NCI-H2107 treated with DMSO at 0.1 percent for 48 hours (cell line): ENCODE measurements at regions not wholly inside any gene's neighbourhood (a gene's known extent, or its start where the extent isn't known, plus 50 kb on each side); places are given as distances from the start of the nearest gene placed in this dataset.
A peak's percentile ranks its signal among the peaks of the same experiment; 100 is the strongest.

Experiments
- DNase-seq: peaks from one replicate; lab custom pipeline; 2025; ENCODE audit not compliant: unreplicated experiment; lab: John Stamatoyannopoulos, UW

DNA sequence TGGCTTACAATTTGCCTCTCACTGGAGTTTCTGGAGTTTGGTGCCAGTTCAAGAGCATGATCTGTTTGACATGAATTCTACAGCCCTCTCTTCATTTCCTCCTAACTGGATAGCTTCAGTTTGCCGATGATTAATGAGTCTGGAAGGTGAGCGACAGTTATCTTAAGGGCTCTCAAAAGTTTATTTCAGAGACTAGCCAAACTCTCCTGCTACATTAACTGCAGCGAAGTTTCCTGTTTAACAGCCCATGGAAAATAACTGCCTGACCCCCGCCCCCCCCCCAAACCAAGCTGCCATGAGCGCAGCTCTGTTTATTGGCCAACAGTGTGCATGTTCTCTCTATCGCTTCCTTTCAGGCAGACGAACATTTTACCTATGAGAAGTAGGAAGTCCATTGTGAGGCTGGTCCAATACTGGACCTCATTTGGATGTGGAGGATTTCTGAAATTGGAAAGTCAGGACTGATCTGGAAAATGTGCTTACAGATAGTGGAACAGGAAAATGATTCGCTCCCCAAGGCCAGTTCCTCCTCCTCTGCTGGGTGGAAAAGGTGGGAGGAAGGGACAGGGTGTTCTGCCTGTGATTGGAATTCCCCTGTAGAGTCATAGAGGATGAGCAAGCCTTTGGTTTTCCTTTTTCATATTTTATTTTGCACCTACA lies 522.2 kb upstream of the JAG1 start:
- no peak for DNase-seq

GRCh38 chr20:11197851-11198250 lies 524.1 kb upstream of the JAG1 start:
- DNase-seq = no peak

DNA sequence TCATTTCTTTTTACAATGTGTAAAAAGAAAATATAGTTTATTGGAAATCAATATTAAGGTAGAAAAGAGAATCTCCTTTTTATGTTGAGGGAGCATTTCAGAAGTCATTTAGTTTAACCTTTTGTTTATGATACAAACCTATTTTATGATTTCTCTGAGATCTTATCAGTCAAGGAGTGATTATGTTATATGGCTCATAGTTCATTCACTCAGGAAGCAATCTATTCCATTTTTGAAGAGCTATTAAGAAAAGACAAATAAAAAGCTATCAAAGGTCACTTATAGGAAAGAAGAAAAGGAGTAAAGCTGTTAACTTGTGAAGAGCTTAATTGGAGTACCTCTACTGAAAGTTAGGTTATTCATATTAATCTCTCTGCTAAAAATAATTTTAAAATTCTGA lies 526.6 kb upstream of the JAG1 start:
- DNase-seq = no peak

DNA sequence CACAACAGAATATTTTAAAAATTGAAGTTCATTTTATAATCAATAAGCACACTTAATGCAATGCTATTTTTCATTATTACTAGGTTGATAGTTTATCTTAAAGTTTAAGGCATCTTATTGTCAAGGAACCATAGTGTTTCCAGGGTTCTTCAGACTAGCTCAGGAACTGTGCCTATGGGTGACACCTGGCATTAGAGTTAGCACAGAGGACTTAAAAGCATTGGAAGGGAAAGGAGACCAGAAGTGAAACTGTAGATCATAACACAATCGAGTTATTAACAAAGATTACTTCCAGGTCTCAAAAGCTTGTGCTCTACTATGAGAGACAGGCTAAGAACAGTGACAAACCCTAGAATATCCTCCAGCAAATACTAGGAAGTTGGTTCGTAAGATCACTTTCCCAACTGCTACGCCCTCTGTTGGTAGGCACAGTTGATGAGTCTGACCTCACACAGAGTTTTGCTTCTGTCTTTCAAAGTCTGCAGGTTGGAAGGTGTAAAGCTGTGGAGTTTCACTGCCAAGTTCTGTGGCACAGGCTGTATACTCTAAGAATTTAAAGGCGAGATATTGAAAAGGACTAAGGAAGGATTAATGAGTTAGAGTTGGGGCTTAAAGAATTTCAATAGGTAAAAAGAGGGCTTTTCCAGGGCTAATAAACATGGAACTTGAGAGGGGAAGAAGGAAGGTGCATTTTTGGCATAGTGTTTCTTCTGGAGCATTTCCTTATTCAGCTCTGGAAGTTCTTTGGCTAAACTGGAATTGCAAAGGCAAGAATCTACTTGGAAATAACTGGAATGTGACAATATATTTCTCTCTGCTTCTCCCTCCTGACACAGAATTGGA lies 531.3 kb upstream of the JAG1 start:
- peak; percentile 40 for DNase-seq

- no peak for DNase-seq
These were observed 532.1 kb upstream of the JAG1 start for GRCh38 chr20:11205769-11206362.

DNA sequence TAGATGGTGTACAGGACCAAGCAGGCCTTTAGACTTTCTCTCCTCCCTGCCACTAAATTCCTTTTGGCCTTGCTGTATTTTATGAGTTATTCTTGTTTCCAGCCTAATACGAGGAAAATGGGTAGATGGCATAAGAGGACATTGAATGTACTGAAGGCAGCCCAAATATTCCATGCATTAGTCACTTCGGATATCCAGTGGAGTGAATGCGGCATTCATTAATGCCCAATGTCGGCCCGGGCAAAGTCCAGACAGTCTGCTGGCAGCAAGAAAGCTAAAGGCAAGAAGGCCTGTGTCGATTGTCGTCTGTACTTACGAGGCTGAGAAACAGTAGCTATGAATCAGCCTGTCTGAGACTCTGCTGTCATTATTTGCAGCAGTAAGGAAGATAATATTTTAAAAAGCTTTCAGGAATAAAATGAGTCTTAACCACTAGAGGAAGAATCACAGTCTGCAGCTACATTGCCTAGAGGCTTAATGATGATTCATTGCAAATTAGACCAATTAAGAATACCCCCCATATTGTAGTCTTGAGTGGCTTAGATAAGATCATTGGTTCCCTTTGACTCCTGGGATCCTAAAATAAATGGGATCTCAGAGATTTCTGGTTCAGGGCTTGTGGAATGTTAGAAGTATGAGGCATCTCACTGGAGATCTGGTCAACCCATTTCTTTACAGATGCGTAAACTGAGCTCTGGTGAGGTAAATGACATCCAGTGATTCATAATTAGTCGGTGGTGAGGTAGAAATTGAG lies 534.1 kb upstream of the JAG1 start:
- DNase-seq = no peak

DNA sequence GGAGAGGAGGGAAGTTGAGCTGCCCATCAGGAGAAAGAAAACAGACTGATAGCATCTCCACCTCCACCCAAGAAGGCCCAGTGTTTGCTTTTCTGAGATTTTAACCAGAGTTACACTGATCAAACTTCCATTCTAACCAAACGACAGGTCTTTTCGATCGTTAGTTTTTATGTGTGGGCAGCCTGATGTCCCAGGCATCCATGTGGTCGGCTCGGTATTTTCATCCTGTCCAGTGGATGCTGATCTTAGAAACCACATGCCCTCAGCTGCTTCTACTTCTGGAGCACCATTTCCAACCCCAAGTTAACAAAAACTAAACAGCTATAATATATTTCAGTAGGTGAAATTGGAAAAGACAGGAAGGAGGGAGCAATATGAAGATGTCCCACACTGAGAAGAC lies 536.8 kb upstream of the JAG1 start:
- no peak for DNase-seq

DNA sequence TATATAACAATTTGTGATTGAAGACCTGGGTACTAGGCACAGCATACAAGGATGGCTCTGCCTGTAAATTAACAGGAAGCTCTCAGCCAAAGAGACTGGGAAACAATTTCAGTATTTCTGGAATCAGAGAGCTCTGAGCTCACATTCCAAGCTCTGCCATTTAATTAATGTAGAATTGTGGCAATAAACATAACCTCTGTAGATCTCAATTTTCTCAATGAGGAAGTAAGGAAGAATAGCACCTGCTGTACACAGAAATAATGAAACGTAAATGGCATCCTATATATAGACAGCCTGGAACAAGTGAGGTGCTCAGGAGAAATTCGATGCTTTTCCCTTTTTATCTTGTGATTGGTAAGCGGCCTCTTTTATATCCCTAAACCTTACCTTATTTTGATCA lies 538.5 kb upstream of the JAG1 start:
- DNase-seq = peak; percentile 5

DNA sequence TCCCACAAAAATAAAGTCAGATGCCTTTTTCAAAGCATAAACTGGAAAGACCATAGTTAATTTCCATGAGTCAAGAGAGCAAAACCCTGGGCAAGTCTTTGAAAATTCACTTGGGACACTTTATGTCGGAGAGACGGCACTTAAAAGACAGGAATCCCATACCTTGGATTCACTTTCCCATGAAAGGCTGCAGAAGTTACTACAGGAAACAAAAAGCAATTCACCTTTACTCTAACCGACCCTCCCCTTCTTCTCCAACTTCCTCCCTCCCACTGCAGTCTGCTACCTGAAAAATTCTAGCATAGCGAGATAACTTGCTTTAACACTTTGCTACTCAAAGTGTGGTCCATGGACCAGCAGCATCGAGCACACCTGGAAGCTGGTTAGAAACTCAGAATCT lies 539.1 kb upstream of the JAG1 start:
- DNase-seq = no peak

GRCh38 chr20:11214256-11214840 lies 540.5 kb upstream of the JAG1 start:
- DNase-seq = no peak

DNA sequence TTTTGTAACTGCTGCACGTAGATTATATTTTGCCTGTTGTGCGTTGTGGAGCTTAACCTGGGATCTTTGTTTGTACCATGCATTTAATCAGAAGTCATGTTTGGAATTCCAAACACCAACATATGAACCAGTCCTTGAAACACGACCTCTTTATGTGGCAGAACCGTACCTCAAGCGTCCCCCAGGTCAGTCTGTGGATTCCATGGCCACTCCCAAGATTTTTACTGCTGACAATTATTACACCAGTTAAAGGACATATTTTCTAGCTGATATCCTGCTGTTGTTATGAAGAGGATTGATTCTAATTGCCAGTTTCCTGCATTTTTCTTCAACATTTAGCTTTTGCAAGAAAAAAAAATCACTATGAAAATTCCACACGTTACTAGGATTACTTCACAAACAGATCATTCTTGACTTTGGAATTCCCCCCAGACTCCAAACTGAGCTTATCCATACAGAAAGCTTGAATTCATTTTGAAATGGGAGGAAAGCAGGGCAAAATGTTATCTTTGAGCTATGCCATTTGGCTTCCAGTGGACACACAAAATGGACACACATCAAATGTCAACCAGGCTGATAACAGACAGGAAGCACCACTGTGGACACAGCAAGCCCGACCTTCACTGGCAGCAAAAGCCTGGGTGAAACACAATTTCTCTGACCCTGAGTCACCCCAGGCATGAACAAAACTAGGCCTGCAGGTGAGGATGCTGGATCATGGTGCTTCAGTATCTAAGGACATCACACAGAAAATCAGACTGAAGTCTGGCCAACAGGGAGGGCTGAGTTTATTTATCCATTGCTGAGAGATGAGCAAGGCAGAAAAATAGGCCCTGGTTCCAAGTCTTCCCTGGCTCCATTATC lies 542.9 kb upstream of the JAG1 start:
- DNase-seq = no peak

DNA sequence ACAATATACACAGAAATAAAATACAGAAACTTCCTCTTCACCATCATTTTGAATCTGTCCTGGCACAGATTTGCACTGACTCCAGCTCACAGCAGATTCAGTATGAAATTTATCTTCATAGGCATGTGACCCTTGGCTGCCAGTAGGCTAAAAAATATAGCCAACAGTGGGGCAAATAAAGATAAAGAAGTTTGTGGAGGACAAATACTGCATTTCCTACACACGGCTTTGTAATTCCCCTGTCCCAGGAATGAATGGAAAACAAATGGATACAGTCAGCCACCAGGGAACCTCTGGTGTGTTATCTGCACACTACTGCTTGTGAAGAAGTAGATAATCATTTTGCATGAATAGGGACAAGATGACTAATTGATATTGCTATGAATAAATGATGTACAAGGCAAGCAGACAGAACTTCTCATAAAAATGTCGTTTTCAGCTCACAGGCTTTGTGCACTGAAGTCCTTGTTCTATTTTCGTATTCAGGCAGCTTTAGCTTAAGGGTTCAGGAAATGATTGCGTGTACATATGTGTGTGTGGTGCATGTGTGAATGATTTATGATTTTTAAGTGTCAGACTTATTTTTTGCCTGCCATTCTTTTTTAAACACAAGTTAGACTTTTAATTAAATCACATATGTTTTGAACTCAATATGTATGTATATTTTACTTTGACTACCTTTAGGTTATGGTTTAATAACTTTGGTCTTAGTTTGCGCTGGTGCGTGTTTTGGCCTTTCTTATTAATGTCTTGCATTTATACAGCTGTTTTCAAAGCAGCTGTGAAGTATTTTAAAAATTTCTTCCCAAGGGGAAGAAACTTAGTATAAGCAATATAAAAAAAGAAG lies 543.8 kb upstream of the JAG1 start:
- no peak for DNase-seq

- DNase-seq = no peak
These were observed 544.4 kb upstream of the JAG1 start for GRCh38 chr20:11218173-11218680.

DNA sequence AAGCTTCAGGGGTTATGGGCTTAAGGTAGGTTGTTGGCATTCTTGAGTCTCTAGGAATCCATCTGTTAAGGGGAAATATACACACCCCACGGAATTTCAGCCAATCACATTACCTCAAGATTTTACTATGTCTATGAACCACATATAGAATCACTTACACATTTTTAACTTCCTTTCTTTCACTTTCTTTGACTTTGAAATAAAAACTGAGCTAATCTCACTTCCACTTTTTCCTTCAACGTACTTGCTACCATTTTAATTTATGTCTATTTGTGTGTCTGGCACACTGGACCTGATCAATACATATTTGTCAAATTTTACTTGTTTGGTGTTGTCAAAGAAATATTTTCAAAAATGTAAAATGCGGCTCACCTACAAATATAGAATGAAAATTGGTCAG lies 545.4 kb upstream of the JAG1 start:
- DNase-seq = no peak

- no peak for DNase-seq
These were observed 547.2 kb upstream of the JAG1 start for GRCh38 chr20:11221046-11221445.

GRCh38 chr20:11222243-11222642 lies 548.4 kb upstream of the JAG1 start:
- DNase-seq = no peak

DNA sequence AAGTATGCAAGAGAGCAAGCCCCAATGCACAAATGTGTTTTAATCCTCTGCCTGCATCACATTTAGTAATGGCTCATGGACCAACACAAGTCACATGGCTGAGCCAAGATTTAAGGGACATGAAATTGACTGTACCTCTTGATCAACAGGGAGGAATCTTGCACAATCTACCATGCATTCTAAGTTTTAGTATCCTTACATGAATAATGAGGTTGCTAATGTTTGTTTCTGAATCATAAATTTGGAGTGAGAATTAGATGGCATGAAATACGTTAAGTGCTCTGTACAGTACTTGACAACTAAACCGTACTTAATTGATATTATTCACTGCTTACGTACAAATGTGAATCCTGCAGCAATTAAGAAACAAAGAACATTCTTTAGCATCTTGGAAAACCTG lies 553.8 kb upstream of the JAG1 start:
- DNase-seq = no peak

GRCh38 chr20:11229772-11230171 lies 556.0 kb upstream of the JAG1 start:
- DNase-seq = no peak

GRCh38 chr20:11230999-11231398 lies 557.2 kb upstream of the JAG1 start:
- no peak for DNase-seq
